ENCODE measurements at regions not wholly inside any gene's neighbourhood (a gene's known extent, or its start where the extent isn't known, plus 50 kb on each side); places are given as distances from the start of the nearest gene placed in this dataset.

- TF ChIP-seq, protein P1, sequence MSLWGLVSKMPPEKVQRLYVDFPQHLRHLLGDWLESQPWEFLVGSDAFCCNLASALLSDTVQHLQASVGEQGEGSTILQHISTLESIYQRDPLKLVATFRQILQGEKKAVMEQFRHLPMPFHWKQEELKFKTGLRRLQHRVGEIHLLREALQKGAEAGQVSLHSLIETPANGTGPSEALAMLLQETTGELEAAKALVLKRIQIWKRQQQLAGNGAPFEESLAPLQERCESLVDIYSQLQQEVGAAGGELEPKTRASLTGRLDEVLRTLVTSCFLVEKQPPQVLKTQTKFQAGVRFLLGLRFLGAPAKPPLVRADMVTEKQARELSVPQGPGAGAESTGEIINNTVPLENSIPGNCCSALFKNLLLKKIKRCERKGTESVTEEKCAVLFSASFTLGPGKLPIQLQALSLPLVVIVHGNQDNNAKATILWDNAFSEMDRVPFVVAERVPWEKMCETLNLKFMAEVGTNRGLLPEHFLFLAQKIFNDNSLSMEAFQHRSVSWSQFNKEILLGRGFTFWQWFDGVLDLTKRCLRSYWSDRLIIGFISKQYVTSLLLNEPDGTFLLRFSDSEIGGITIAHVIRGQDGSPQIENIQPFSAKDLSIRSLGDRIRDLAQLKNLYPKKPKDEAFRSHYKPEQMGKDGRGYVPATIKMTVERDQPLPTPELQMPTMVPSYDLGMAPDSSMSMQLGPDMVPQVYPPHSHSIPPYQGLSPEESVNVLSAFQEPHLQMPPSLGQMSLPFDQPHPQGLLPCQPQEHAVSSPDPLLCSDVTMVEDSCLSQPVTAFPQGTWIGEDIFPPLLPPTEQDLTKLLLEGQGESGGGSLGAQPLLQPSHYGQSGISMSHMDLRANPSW (CRISPR knock-in tag; conservative IDR thresholded peaks at IDR 0.05; ENCODE audit: low read depth) = no peak
- TF ChIP-seq ZBTB21 (CRISPR knock-in tag; IDR thresholded peaks at IDR 0.05; ENCODE audit: borderline replicate concordance) (no peak), ATF1 (CRISPR knock-in tag; IDR thresholded peaks at IDR 0.05) (no peak), CBFB (CRISPR knock-in tag; IDR thresholded peaks at IDR 0.05; ENCODE audit: low read depth) (no peak)
- DNase-seq (ENCODE audit: low spot score) (no peak), ATAC-seq (no peak)
- POLR2A ChIA-PET = no interaction called here
- CTCF ChIA-PET = no interaction called here
- no peaks in the 10 kb centered on the region for H3K27me3 Mint-ChIP-seq (ENCODE audit: low read depth)
- H3K4me3 Mint-ChIP-seq = no peak overlapping the region
- no peaks in the 10 kb centered on the region for H3K9me3 Mint-ChIP-seq
- H3K4me1 Mint-ChIP-seq = peaks cover 34% of the 10 kb centered on the region
- no peaks in the 10 kb centered on the region for H3K36me3 Mint-ChIP-seq
- no peak overlapping the region for H3K27ac Mint-ChIP-seq
Measured at GRCh38 chrX:151279161-151279560, 102.8 kb downstream of the GPR50 start.

GRCh38 chrX:151287954-151288353, 109.1 kb upstream of the VMA21 start:
- no peaks in the 10 kb centered on the region; the same call in 1 of the 2 replicates for H3K27me3 Mint-ChIP-seq (ENCODE audit: low read depth)
- 0 out of 2 replicates have a peak, but pooled peaks cover 3% of the 10 kb centered on the region for H3K9me3 Mint-ChIP-seq
- no peak for DNase-seq (ENCODE audit: low spot score)
- no peak overlapping the region for H3K27ac Mint-ChIP-seq
- ATAC-seq = no peak
- H3K4me1 Mint-ChIP-seq = peaks cover 6% of the 10 kb centered on the region
- CTCF ChIA-PET = no interaction called here
- no peaks in the 10 kb centered on the region for H3K36me3 Mint-ChIP-seq
- no peak overlapping the region for H3K4me3 Mint-ChIP-seq
- POLR2A ChIA-PET = no interaction called here
- TF ChIP-seq FOXJ3 (CRISPR knock-in tag; IDR thresholded peaks at IDR 0.05; ENCODE audit: borderline replicate concordance) (no peak), ZNF232 (CRISPR knock-in tag; IDR thresholded peaks at IDR 0.05) (no peak), CBFB (CRISPR knock-in tag; IDR thresholded peaks at IDR 0.05; ENCODE audit: low read depth) (no peak), ZNF416 (CRISPR knock-in tag; IDR thresholded peaks at IDR 0.05) (no peak), NR3C1 (CRISPR knock-in tag; conservative IDR thresholded peaks at IDR 0.05; ENCODE audit: low read depth) (no peak), AR (CRISPR knock-in tag; IDR thresholded peaks at IDR 0.05) (no peak), FOXP4 (CRISPR knock-in tag; IDR thresholded peaks at IDR 0.05) (no peak), ZNF263 (CRISPR knock-in tag; IDR thresholded peaks at IDR 0.05; ENCODE audit: low read depth) (no peak), IRF2 (CRISPR knock-in tag; IDR thresholded peaks at IDR 0.05; ENCODE audit: borderline replicate concordance, low read depth) (no peak), ZNF671 (CRISPR knock-in tag; IDR thresholded peaks at IDR 0.05) (no peak), USF2 (CRISPR knock-in tag; IDR thresholded peaks at IDR 0.05) (no peak)
- TF ChIP-seq, protein P2, sequence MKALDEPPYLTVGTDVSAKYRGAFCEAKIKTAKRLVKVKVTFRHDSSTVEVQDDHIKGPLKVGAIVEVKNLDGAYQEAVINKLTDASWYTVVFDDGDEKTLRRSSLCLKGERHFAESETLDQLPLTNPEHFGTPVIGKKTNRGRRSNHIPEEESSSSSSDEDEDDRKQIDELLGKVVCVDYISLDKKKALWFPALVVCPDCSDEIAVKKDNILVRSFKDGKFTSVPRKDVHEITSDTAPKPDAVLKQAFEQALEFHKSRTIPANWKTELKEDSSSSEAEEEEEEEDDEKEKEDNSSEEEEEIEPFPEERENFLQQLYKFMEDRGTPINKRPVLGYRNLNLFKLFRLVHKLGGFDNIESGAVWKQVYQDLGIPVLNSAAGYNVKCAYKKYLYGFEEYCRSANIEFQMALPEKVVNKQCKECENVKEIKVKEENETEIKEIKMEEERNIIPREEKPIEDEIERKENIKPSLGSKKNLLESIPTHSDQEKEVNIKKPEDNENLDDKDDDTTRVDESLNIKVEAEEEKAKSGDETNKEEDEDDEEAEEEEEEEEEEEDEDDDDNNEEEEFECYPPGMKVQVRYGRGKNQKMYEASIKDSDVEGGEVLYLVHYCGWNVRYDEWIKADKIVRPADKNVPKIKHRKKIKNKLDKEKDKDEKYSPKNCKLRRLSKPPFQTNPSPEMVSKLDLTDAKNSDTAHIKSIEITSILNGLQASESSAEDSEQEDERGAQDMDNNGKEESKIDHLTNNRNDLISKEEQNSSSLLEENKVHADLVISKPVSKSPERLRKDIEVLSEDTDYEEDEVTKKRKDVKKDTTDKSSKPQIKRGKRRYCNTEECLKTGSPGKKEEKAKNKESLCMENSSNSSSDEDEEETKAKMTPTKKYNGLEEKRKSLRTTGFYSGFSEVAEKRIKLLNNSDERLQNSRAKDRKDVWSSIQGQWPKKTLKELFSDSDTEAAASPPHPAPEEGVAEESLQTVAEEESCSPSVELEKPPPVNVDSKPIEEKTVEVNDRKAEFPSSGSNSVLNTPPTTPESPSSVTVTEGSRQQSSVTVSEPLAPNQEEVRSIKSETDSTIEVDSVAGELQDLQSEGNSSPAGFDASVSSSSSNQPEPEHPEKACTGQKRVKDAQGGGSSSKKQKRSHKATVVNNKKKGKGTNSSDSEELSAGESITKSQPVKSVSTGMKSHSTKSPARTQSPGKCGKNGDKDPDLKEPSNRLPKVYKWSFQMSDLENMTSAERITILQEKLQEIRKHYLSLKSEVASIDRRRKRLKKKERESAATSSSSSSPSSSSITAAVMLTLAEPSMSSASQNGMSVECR (CRISPR knock-in tag; IDR thresholded peaks at IDR 0.05; ENCODE audit: borderline replicate concordance) = no peak
- TF ChIP-seq, protein P3, sequence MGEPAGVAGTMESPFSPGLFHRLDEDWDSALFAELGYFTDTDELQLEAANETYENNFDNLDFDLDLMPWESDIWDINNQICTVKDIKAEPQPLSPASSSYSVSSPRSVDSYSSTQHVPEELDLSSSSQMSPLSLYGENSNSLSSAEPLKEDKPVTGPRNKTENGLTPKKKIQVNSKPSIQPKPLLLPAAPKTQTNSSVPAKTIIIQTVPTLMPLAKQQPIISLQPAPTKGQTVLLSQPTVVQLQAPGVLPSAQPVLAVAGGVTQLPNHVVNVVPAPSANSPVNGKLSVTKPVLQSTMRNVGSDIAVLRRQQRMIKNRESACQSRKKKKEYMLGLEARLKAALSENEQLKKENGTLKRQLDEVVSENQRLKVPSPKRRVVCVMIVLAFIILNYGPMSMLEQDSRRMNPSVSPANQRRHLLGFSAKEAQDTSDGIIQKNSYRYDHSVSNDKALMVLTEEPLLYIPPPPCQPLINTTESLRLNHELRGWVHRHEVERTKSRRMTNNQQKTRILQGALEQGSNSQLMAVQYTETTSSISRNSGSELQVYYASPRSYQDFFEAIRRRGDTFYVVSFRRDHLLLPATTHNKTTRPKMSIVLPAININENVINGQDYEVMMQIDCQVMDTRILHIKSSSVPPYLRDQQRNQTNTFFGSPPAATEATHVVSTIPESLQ (CRISPR knock-in tag; IDR thresholded peaks at IDR 0.05) = no peak

Data from WTC11 (cell line).